DOHH2 (cell line): ENCODE measurements at regions not wholly inside any gene's neighbourhood (a gene's known extent, or its start where the extent isn't known, plus 50 kb on each side); places are given as distances from the start of the nearest gene placed in this dataset.

Source experiments
- H3F3A ChIP-seq: fragments of 200-600 bp; sonication (generic), shearing (Covaris generic); 2 replicates; pipeline ENCODE4 v1.6.0; 2016; ENCODE audit warnings: antibody characterized with exemption, mild to moderate bottlenecking; ENCODE audit not compliant: control insufficient read depth, insufficient read depth
- H3K27ac ChIP-seq: fragments of 200-600 bp; sonication (generic); 2 replicates; pipeline ENCODE4 v1.5.1; 2014; ENCODE audit warnings: low read depth, mild to moderate bottlenecking, low read length, moderate library complexity
- H3K27me3 ChIP-seq: fragments of 200-600 bp; sonication (generic); 2 replicates; pipeline ENCODE4 v1.6.1; 2014; ENCODE audit warnings: mild to moderate bottlenecking, low read length, mixed read lengths; ENCODE audit not compliant: control insufficient read depth
- H3K36me3 ChIP-seq: fragments of 200-600 bp; sonication (generic); 2 replicates; pipeline ENCODE4 v1.6.1; 2014; ENCODE audit warnings: mild to moderate bottlenecking, low read length, moderate library complexity, mixed read lengths; ENCODE audit not compliant: control insufficient read depth
- H3K4me1 ChIP-seq: fragments of 200-600 bp; sonication (generic); 2 replicates; pipeline ENCODE4 v1.6.1; 2014; ENCODE audit warnings: mild to moderate bottlenecking, low read length, mixed read lengths; ENCODE audit not compliant: control insufficient read depth
- H3K4me2 ChIP-seq: fragments of 200-600 bp; sonication (generic); 2 replicates; pipeline ENCODE4 v1.6.0; 2014; ENCODE audit warnings: mild to moderate bottlenecking, low read length, moderate library complexity
- H3K4me3 ChIP-seq: fragments of 200-600 bp; sonication (generic); 2 replicates; pipeline ENCODE4 v1.5.1; 2014; ENCODE audit warnings: mild to moderate bottlenecking, low read length, mixed read lengths
- H3K79me2 ChIP-seq: fragments of 200-600 bp; sonication (generic); 2 replicates; pipeline ENCODE4 v1.6.1; 2014; ENCODE audit warnings: mild to moderate bottlenecking, low read length, mixed read lengths; ENCODE audit not compliant: control insufficient read depth
- H3K9me2 ChIP-seq: fragments of 200-600 bp; sonication (generic); replicated peaks from 2 replicates; pipeline ENCODE4 v1.6.1; 2014; ENCODE audit warnings: mild to moderate bottlenecking, low read length, mixed read lengths; ENCODE audit not compliant: control insufficient read depth
- H3K9me3 ChIP-seq: fragments of 200-600 bp; sonication (generic); 2 replicates; pipeline ENCODE4 v1.6.1; 2014; ENCODE audit warnings: antibody characterized with exemption, low read length, mixed read lengths; ENCODE audit not compliant: control insufficient read depth, insufficient read depth
- H4K20me1 ChIP-seq: fragments of 200-600 bp; sonication (generic); 2 replicates; pipeline ENCODE4 v1.6.0; 2014; ENCODE audit warnings: low read depth, mild to moderate bottlenecking, antibody characterized with exemption, low read length, moderate library complexity; ENCODE audit not compliant: control insufficient read depth, insufficient read depth
- CTCF ChIP-seq: fragments of 200-600 bp; sonication (generic); IDR thresholded peaks from one replicate; pipeline ENCODE4 v1.5.1; 2014; ENCODE audit warnings: antibody characterized with exemption, mild to moderate bottlenecking, low read depth, low read length; ENCODE audit not compliant: poor library complexity, severe bottlenecking
- EZH2phosphoT487 ChIP-seq: fragments of 200-600 bp; sonication (generic); IDR thresholded peaks from 2 replicates; pipeline ENCODE4 v1.6.1; 2017; ENCODE audit warnings: borderline replicate concordance, mild to moderate bottlenecking, antibody characterized with exemption, low read length, moderate library complexity, mixed read lengths

- no peaks in the 10 kb centered on the region for H3F3A ChIP-seq
- no peak for TF ChIP-seq CTCF
- no peak for TF ChIP-seq EZH2phosphoT487
- no peaks in the 10 kb centered on the region for H3K4me1 ChIP-seq
- no peak overlapping the region for H3K4me3 ChIP-seq
- no peaks in the 10 kb centered on the region for H3K79me2 ChIP-seq
- no peaks in the 10 kb centered on the region; the same call in 1 of the 2 replicates for H3K9me3 ChIP-seq
- no peaks in the 10 kb centered on the region for H3K9me2 ChIP-seq
- H3K36me3 ChIP-seq, result no peaks in the 10 kb centered on the region
- no peak overlapping the region for H3K4me2 ChIP-seq
- no peaks in the 10 kb centered on the region for H3K27me3 ChIP-seq
- H3K27ac ChIP-seq, result no peak overlapping the region
- H4K20me1 ChIP-seq, result no peaks in the 10 kb centered on the region
Measured at GRCh38 chr13:71255633-71256032, 611.4 kb downstream of the DACH1 start.

GRCh38 chr13:71254384-71254783 lies 612.6 kb downstream of the DACH1 start:
- no peaks in the 10 kb centered on the region for H3K4me1 ChIP-seq
- H3K27ac ChIP-seq, result no peak overlapping the region
- H3K9me3 ChIP-seq, result no peaks in the 10 kb centered on the region; the same call in 1 of the 2 replicates
- H3K4me2 ChIP-seq, result no peak overlapping the region
- TF ChIP-seq EZH2phosphoT487 (no peak), CTCF (no peak)
- H3K4me3 ChIP-seq, result no peak overlapping the region
- no peaks in the 10 kb centered on the region for H3K27me3 ChIP-seq
- no peaks in the 10 kb centered on the region for H4K20me1 ChIP-seq
- H3K9me2 ChIP-seq, result no peaks in the 10 kb centered on the region
- H3K79me2 ChIP-seq, result no peaks in the 10 kb centered on the region
- no peaks in the 10 kb centered on the region for H3F3A ChIP-seq
- H3K36me3 ChIP-seq, result no peaks in the 10 kb centered on the region

- H3K9me3 ChIP-seq, result no peaks in the 10 kb centered on the region; the same call in 1 of the 2 replicates
- H3K27me3 ChIP-seq, result no peaks in the 10 kb centered on the region
- no peaks in the 10 kb centered on the region for H4K20me1 ChIP-seq
- H3F3A ChIP-seq, result no peaks in the 10 kb centered on the region
- TF ChIP-seq CTCF (no peak), EZH2phosphoT487 (no peak)
- no peak overlapping the region for H3K4me2 ChIP-seq
- H3K4me3 ChIP-seq, result no peak overlapping the region
- no peaks in the 10 kb centered on the region for H3K9me2 ChIP-seq
- no peak overlapping the region for H3K27ac ChIP-seq
- H3K4me1 ChIP-seq, result no peaks in the 10 kb centered on the region
- no peaks in the 10 kb centered on the region for H3K79me2 ChIP-seq
- H3K36me3 ChIP-seq, result no peaks in the 10 kb centered on the region
Measured at GRCh38 chr13:71252184-71252704, 614.8 kb downstream of the DACH1 start.
